Small intestine (tissue), 7 donors: ENCODE measurements at regions not wholly inside any gene's neighbourhood (a gene's known extent, or its start where the extent isn't known, plus 50 kb on each side); places are given as distances from the start of the nearest gene placed in this dataset.

Source experiments
- DNase-seq, 2 donors: peaks; one replicate each; pipeline versions ENCODE4 v3.0.0 to v3.0.0-alpha.2; 2013
- FAIRE-seq: peaks from 2 replicates; lab custom pipeline; 2012; peaks lifted over from hg19 to GRCh38; lab: Jason Lieb, UNC
- H3K27ac ChIP-seq, 3 donors: one replicate each; pipeline ENCODE4 v1.5.1; 2013; ENCODE audit warnings: low read length in 2 of 3, mild to moderate bottlenecking in 2 of 3, control low read depth in 1 of 3, inconsistent platforms in 1 of 3, low read depth in 1 of 3, moderate library complexity in 1 of 3
- H3K27me3 ChIP-seq, 3 donors: one replicate each; pipeline ENCODE4 v1.6.1; 2013; ENCODE audit warnings: low read length in 3 of 3, inconsistent platforms in 1 of 3; ENCODE audit not compliant: control insufficient read depth in 3 of 3, insufficient read depth in 3 of 3
- H3K36me3 ChIP-seq, 3 donors: one replicate each; pipeline ENCODE4 v1.6.1; 2013; ENCODE audit warnings: low read length in 3 of 3, inconsistent platforms in 1 of 3, low read depth in 1 of 3, mild to moderate bottlenecking in 1 of 3, moderate library complexity in 1 of 3; ENCODE audit not compliant: control insufficient read depth in 3 of 3, insufficient read depth in 2 of 3
- H3K4me1 ChIP-seq, 3 donors: one replicate each; pipeline ENCODE4 v1.6.1; 2013; ENCODE audit warnings: low read length in 2 of 3, inconsistent platforms in 1 of 3, low read depth in 1 of 3, mild to moderate bottlenecking in 1 of 3, moderate library complexity in 1 of 3; ENCODE audit not compliant: control insufficient read depth in 3 of 3, insufficient read depth in 2 of 3
- H3K4me3 ChIP-seq, 3 donors: one replicate each; pipeline ENCODE4 v1.5.1; 2013; ENCODE audit warnings: low read length in 3 of 3, control low read depth in 1 of 3, inconsistent platforms in 1 of 3, low read depth in 1 of 3, mild to moderate bottlenecking in 1 of 3, moderate library complexity in 1 of 3
- H3K9me3 ChIP-seq, 2 donors: one replicate each; pipeline ENCODE4 v1.6.1; 2013; ENCODE audit warnings: low read depth in 1 of 2, low read length in 1 of 2; ENCODE audit not compliant: control insufficient read depth in 2 of 2, insufficient read depth in 1 of 2
- whole genome bisulfite sequencing, 3 donors: extraction: QIAGEN DNeasy Blood & Tissue Kit; methylation state at CpG; one replicate each; pipeline ENCODE4 v1.1.7; 2013; 5-methylcytosine and 5-hydroxymethylcytosine counted together
- donor health status: healthy with polysubstance abuse.
- donor health status: control.
- donor health status: control.
- donor health status: Bipolar disorder and iron deficiency.
- donor health status: healthy.

GRCh38 chr2:5985536-5986385 is 293.6 kb downstream of the SOX11 start:
- H3K27ac ChIP-seq: no peak overlapping the region
- FAIRE-seq (no peak), DNase-seq (no peak)

GRCh38 chr2:5986801-5987787 is 294.9 kb downstream of the SOX11 start:
- Histone ChIP-seq H3K4me1 (no peaks in the 10 kb centered on the region), H3K27ac (no peak overlapping the region), H3K36me3 (no peaks in the 10 kb centered on the region), H3K9me3 (no peaks in the 10 kb centered on the region), H3K27me3 (peaks cover 0 to 2% (median 0%) of the 10 kb centered on the region in 3 donors), H3K4me3 (no peak overlapping the region)
- no peak for DNase-seq
- 54 to 74% (median 66%) methylated on average over 12 of the region's 12 CpGs for WGBS, 3 donors
- no peak for FAIRE-seq

More at GRCh38 chr2:5985536-5986385, 293.6 kb downstream of the SOX11 start:
- no peaks in the 10 kb centered on the region for H3K9me3 ChIP-seq
- H3K4me3 ChIP-seq: no peak overlapping the region
- H3K4me1 ChIP-seq: peaks cover 0 to 4% (median 0%) of the 10 kb centered on the region in 3 donors
- WGBS, 3 donors: 90% methylated on average over 18 of the region's 18 CpGs
- H3K36me3 ChIP-seq: no peaks in the 10 kb centered on the region
- peaks cover 0 to 4% (median 2%) of the 10 kb centered on the region in 3 donors for H3K27me3 ChIP-seq

- FAIRE-seq: no peak
- Histone ChIP-seq H3K4me1 (no peaks in the 10 kb centered on the region), H3K4me3 (no peak overlapping the region), H3K27ac (no peak overlapping the region), H3K27me3 (peaks cover 0 to 2% (median 0%) of the 10 kb centered on the region in 3 donors), H3K9me3 (no peaks in the 10 kb centered on the region), H3K36me3 (no peaks in the 10 kb centered on the region)
- DNase-seq: no peak
- 71 to 86% (median 83%) methylated on average over 3 of the region's 3 CpGs for WGBS, 3 donors
These were observed 295.9 kb downstream of the SOX11 start for GRCh38 chr2:5988120-5988519.

- Histone ChIP-seq H3K27ac (no peak overlapping the region), H3K36me3 (no peaks in the 10 kb centered on the region), H3K4me1 (no peaks in the 10 kb centered on the region), H3K27me3 (no peaks in the 10 kb centered on the region), H3K4me3 (no peak overlapping the region), H3K9me3 (no peaks in the 10 kb centered on the region)
- DNase-seq (no peak), FAIRE-seq (no peak)
- WGBS, 3 donors: 85 to 94% (median 88%) methylated on average over 5 of the region's 5 CpGs
These were observed 297.9 kb downstream of the SOX11 start for GRCh38 chr2:5990086-5990485.

- Histone ChIP-seq H3K9me3 (no peaks in the 10 kb centered on the region), H3K27ac (no peak overlapping the region), H3K4me1 (no peaks in the 10 kb centered on the region), H3K27me3 (peaks cover 0 to 3% (median 0%) of the 10 kb centered on the region in 3 donors), H3K4me3 (no peak overlapping the region), H3K36me3 (no peaks in the 10 kb centered on the region)
- DNase-seq: no peak
- 45 to 69% (median 60%) methylated on average over 8 of the region's 8 CpGs for WGBS, 3 donors
- no peak for FAIRE-seq
These were observed 299.3 kb downstream of the SOX11 start for GRCh38 chr2:5991305-5991968.

- no peaks in the 10 kb centered on the region for H3K4me1 ChIP-seq
- FAIRE-seq (no peak), DNase-seq (no peak)
- no peak overlapping the region for H3K27ac ChIP-seq
- H3K36me3 ChIP-seq: no peaks in the 10 kb centered on the region
- 44 to 65% (median 57%) methylated on average over 1 of the region's 1 CpG for WGBS, 3 donors
- peaks cover 0 to 3% (median 0%) of the 10 kb centered on the region in 3 donors for H3K27me3 ChIP-seq
- no peak overlapping the region for H3K4me3 ChIP-seq
- no peaks in the 10 kb centered on the region for H3K9me3 ChIP-seq
These were observed 303.6 kb downstream of the SOX11 start for GRCh38 chr2:5995832-5996231.

GRCh38 chr2:6008186-6008585 is 316.0 kb downstream of the SOX11 start:
- Histone ChIP-seq H3K36me3 (no peaks in the 10 kb centered on the region), H3K4me1 (no peaks in the 10 kb centered on the region), H3K9me3 (peaks cover 0 to 2% of the 10 kb centered on the region in 2 donors), H3K27ac (no peak overlapping the region), H3K27me3 (no peaks in the 10 kb centered on the region), H3K4me3 (no peak overlapping the region)
- DNase-seq (no peak), FAIRE-seq (no peak)
- WGBS, 3 donors: 81 to 90% (median 86%) methylated on average over 2 of the region's 2 CpGs

GRCh38 chr2:6008726-6009125 is 316.5 kb downstream of the SOX11 start:
- Histone ChIP-seq H3K36me3 (no peaks in the 10 kb centered on the region), H3K27me3 (no peaks in the 10 kb centered on the region), H3K27ac (no peak overlapping the region), H3K4me3 (no peak overlapping the region), H3K9me3 (peaks cover 0 to 2% of the 10 kb centered on the region in 2 donors), H3K4me1 (no peaks in the 10 kb centered on the region)
- DNase-seq (no peak), FAIRE-seq (no peak)
- 61 to 85% (median 71%) methylated on average over 1 of the region's 1 CpG for WGBS, 3 donors
